Testis (tissue), 2 donors: ENCODE measurements at regions not wholly inside any gene's neighbourhood (a gene's known extent, or its start where the extent isn't known, plus 50 kb on each side); places are given as distances from the start of the nearest gene placed in this dataset.

Source experiments
- CTCF ChIP-seq, 3 experiments: fragments of 450-650 bp in 2 of 3; fragments of 200-600 bp in 1 of 3; sonication (generic) in 1 of 3; IDR thresholded peaks; one replicate each; pipeline ENCODE4 v1.5.1; 2016 to 2019; ENCODE audit warnings: antibody characterized with exemption in 3 of 3, mild to moderate bottlenecking in 2 of 3, moderate library complexity in 1 of 3
- POLR2A ChIP-seq: fragments of 450-650 bp; IDR thresholded peaks from one replicate; pipeline ENCODE4 v1.6.1; 2017; ENCODE audit warnings: antibody characterized with exemption, mild to moderate bottlenecking, moderate library complexity

GRCh38 chr1:195096051-195096521, 1512.2 kb downstream of the KCNT2 start:
- no peak for TF ChIP-seq CTCF (IDR thresholded peaks at IDR 0.05)
- TF ChIP-seq POLR2A, result no peak
